HepG2 (cell line): ENCODE measurements at regions not wholly inside any gene's neighbourhood (a gene's known extent, or its start where the extent isn't known, plus 50 kb on each side); places are given as distances from the start of the nearest gene placed in this dataset.

Experiments used
- AKNA ChIP-seq: sonication (generic); formaldehyde crosslinking; IDR thresholded peaks from 2 replicates; pipeline ENCODE4 v1.4.0; 2020; ENCODE audit warnings: missing genetic modification reagents, borderline replicate concordance
- GFI1 ChIP-seq: sonication (generic); formaldehyde crosslinking; IDR thresholded peaks from 2 replicates; pipeline ENCODE4 v1.5.0; 2020; ENCODE audit warnings: missing genetic modification reagents, mild to moderate bottlenecking, borderline replicate concordance
- JUN ChIP-seq: sonication (generic); formaldehyde crosslinking; IDR thresholded peaks from 2 replicates; pipeline ENCODE4 v1.4.0; 2020; ENCODE audit warnings: mild to moderate bottlenecking, missing genetic modification reagents
- KMT2A ChIP-seq: sonication (generic); formaldehyde crosslinking; IDR thresholded peaks from 2 replicates; pipeline ENCODE4 v1.4.0; 2020; ENCODE audit warnings: missing genetic modification reagents
- PLRG1 ChIP-seq: fragments of 450-650 bp; conservative IDR thresholded peaks from 2 replicates; pipeline ENCODE4 v1.6.1; 2016
- REXO4 ChIP-seq: sonication (generic); formaldehyde crosslinking; IDR thresholded peaks from 2 replicates; pipeline ENCODE4 v1.8.0; 2022; ENCODE audit warnings: missing genetic modification reagents, mild to moderate bottlenecking, borderline replicate concordance
- RORA ChIP-seq: sonication (generic); formaldehyde crosslinking; IDR thresholded peaks from 2 replicates; pipeline ENCODE4 v1.5.0; 2020; ENCODE audit warnings: mild to moderate bottlenecking, missing genetic modification reagents, moderate library complexity
- TOE1 ChIP-seq: sonication (generic); formaldehyde crosslinking; IDR thresholded peaks from 2 replicates; pipeline ENCODE4 v1.4.0; 2020; ENCODE audit warnings: mild to moderate bottlenecking, missing genetic modification reagents
- ZBTB43 ChIP-seq: sonication (generic); formaldehyde crosslinking; conservative IDR thresholded peaks from 2 replicates; pipeline ENCODE4 v1.4.0; 2020; ENCODE audit warnings: missing genetic modification reagents
- ZFX ChIP-seq: sonication (generic); formaldehyde crosslinking; IDR thresholded peaks from 2 replicates; pipeline ENCODE4 v1.4.0; 2020; ENCODE audit warnings: mild to moderate bottlenecking, low read depth, missing genetic modification reagents, moderate library complexity
- ZMYM4 ChIP-seq: sonication (generic); formaldehyde crosslinking; IDR thresholded peaks from 2 replicates; pipeline ENCODE4 v1.8.1; 2023; ENCODE audit warnings: mild to moderate bottlenecking, missing genetic modification reagents
- ZNF224 ChIP-seq: sonication (generic); formaldehyde crosslinking; IDR thresholded peaks from 2 replicates; pipeline ENCODE4 v1.5.0; 2020; ENCODE audit warnings: mild to moderate bottlenecking, missing genetic modification reagents
- ZNF232 ChIP-seq: sonication (generic); formaldehyde crosslinking; IDR thresholded peaks from 2 replicates; pipeline ENCODE4 v1.4.0; 2020; ENCODE audit warnings: missing genetic modification reagents, borderline replicate concordance
- ZNF263 ChIP-seq: sonication (generic); formaldehyde crosslinking; IDR thresholded peaks from 2 replicates; pipeline ENCODE4 v1.4.0; 2020; ENCODE audit warnings: missing genetic modification reagents
- ZNF296 ChIP-seq: sonication (generic); formaldehyde crosslinking; conservative IDR thresholded peaks from 2 replicates; pipeline ENCODE4 v1.5.0; 2020; ENCODE audit warnings: mild to moderate bottlenecking, missing genetic modification reagents
- ZNF333 ChIP-seq: sonication (generic); formaldehyde crosslinking; IDR thresholded peaks from 2 replicates; pipeline ENCODE4 v1.4.0; 2020; ENCODE audit warnings: mild to moderate bottlenecking, missing genetic modification reagents, borderline replicate concordance
- ZNF383 ChIP-seq: sonication (generic); formaldehyde crosslinking; IDR thresholded peaks from 2 replicates; pipeline ENCODE4 v1.4.0; 2020; ENCODE audit warnings: missing genetic modification reagents, mild to moderate bottlenecking, borderline replicate concordance
- ZNF431 ChIP-seq: sonication (generic); formaldehyde crosslinking; IDR thresholded peaks from 2 replicates; pipeline ENCODE4 v1.9.0; 2022; ENCODE audit warnings: missing genetic modification reagents, low read depth, mild to moderate bottlenecking, borderline replicate concordance
- ZNF775 ChIP-seq: sonication (generic); formaldehyde crosslinking; IDR thresholded peaks from 2 replicates; pipeline ENCODE4 v1.4.0; 2020; ENCODE audit warnings: missing genetic modification reagents, mild to moderate bottlenecking, moderate library complexity, borderline replicate concordance
- ZNF781 ChIP-seq: sonication (generic); formaldehyde crosslinking; IDR thresholded peaks from 2 replicates; pipeline ENCODE4 v1.5.1; 2020; ENCODE audit warnings: borderline replicate concordance, mild to moderate bottlenecking, missing genetic modification reagents; ENCODE audit errors: not compliant biosample characterization
- ZSCAN20 ChIP-seq: sonication (generic); formaldehyde crosslinking; IDR thresholded peaks from 2 replicates; pipeline ENCODE4 v1.4.0; 2020; ENCODE audit warnings: missing genetic modification reagents, mild to moderate bottlenecking, borderline replicate concordance
- TF ChIP-seq, protein P1 (sequence below): sonication (generic); formaldehyde crosslinking; conservative IDR thresholded peaks from 2 replicates; pipeline ENCODE4 v1.8.0; 2022; ENCODE audit warnings: missing genetic modification reagents
- TF ChIP-seq, protein P2 (sequence below): sonication (generic); formaldehyde crosslinking; IDR thresholded peaks from 2 replicates; pipeline ENCODE4 v1.5.0; 2020; ENCODE audit warnings: missing genetic modification reagents, mild to moderate bottlenecking, borderline replicate concordance

- TF ChIP-seq, protein P1, sequence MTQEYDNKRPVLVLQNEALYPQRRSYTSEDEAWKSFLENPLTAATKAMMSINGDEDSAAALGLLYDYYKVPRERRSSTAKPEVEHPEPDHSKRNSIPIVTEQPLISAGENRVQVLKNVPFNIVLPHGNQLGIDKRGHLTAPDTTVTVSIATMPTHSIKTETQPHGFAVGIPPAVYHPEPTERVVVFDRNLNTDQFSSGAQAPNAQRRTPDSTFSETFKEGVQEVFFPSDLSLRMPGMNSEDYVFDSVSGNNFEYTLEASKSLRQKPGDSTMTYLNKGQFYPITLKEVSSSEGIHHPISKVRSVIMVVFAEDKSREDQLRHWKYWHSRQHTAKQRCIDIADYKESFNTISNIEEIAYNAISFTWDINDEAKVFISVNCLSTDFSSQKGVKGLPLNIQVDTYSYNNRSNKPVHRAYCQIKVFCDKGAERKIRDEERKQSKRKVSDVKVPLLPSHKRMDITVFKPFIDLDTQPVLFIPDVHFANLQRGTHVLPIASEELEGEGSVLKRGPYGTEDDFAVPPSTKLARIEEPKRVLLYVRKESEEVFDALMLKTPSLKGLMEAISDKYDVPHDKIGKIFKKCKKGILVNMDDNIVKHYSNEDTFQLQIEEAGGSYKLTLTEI (CRISPR knock-in tag): no peak
- TF ChIP-seq RORA (CRISPR knock-in tag) (no peak), ZNF232 (CRISPR knock-in tag) (no peak), REXO4 (CRISPR knock-in tag) (no peak), ZMYM4 (peak; percentile 60; the same call in 1 of the 2 replicates), ZNF781 (CRISPR knock-in tag) (no peak), JUN (CRISPR knock-in tag) (no peak), PLRG1 (no peak), ZNF775 (CRISPR knock-in tag) (no peak), GFI1 (CRISPR knock-in tag) (0 out of 2 replicates have a peak, but pooled peaks have one; percentile 32), ZNF263 (CRISPR knock-in tag) (no peak), TOE1 (CRISPR knock-in tag) (no peak), ZNF383 (no peak), ZNF224 (CRISPR knock-in tag) (no peak), KMT2A (CRISPR knock-in tag) (no peak), ZFX (no peak), ZBTB43 (no peak), AKNA (CRISPR knock-in tag) (no peak), ZNF296 (no peak), ZNF431 (CRISPR knock-in tag) (no peak), ZNF333 (CRISPR knock-in tag) (no peak), ZSCAN20 (CRISPR knock-in tag) (no peak)
- TF ChIP-seq, protein P2, sequence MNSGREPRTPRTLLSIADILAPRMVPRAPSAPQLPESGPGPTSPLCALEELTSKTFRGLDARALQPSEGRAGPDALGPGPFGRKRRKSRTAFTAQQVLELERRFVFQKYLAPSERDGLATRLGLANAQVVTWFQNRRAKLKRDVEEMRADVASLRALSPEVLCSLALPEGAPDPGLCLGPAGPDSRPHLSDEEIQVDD (CRISPR knock-in tag): no peak
These were observed 73.7 kb upstream of the MSTN start (continued) for GRCh38 chr2:190136259-190136658.
